ENCODE measurements at regions not wholly inside any gene's neighbourhood (a gene's known extent, or its start where the extent isn't known, plus 50 kb on each side); places are given as distances from the start of the nearest gene placed in this dataset.

DNA sequence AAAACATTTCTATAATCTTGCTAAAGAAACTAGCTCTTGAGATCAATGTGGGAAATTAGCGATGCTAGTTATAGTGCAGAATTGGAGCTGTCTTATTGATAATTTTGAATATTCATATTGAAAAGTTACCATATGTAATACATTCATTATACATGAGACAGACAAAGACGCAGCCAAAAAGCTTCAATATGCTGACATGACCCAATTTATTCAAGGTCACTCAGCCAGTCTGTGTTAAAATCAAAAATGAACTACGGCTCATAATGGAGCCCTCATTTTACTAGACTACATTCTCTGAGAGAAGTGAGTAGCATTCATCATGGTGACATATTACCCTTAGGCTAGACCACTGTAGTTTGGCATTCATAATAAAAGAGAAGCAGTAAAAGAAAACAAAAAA is 107.3 kb upstream of the GABRG2 start:
- DNase-seq (ENCODE audit: low spot score), result no peak

DNA sequence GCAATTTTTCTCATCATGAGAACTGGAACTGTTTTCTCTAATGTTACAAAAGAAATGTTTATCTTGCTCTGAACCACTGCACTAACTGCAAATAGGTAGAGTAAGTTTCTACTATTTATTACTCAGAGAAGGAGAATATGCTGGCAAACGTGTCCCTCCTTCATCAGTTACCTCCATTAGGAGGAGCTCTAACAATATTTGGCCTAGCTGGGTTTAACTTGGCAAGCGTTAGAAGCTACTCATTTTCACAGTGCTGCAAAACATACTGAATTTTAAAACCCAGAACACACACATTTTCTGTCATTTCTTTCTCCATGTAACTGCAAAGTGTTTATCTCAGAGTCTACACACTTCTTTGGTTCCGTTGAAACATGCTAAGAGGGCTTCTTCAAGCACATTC is 101.0 kb upstream of the GABRG2 start:
- DNase-seq (ENCODE audit: low spot score), result peak; percentile 47

DNA sequence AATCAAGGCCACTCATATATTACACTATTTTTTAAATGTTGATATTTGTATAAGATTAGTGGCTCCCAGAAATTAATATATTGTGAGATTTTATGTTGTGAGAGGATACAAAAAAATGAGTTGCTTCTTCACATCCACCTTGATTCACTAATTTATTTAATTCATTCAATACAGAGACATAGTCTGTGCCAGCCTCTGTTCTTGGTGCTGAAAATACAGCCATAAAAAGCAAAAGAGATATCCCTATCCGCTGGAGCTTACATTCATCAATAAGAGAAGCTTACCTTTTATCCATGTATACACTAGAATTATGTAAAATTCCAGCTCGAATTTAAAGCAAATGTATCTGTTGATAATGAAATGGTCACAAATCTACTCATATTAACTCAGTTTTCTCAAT is 92.2 kb upstream of the GABRG2 start:
- DNase-seq (ENCODE audit: low spot score), result no peak

DNA sequence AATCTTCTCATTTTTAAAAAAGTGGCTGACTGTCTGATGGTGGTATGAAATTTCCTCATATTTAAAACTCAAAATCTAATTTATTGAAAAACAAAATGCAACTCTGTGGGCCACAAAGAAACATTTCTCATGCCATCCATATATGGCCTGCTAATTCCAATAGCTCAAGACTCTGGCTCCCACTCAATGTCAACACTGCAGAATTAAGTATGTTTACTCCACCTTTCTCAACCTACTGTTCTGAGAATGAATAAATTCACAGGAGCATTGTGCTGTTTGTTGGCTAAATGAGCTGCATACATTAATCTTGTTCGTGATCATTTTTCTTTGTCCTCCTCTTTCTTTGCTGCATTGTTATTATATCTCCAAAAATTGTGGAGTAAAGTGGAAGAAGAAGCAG is 79.5 kb upstream of the GABRG2 start:
- no peak for DNase-seq (ENCODE audit: low spot score)
